Astrocyte (in vitro differentiated cells and primary cell): ENCODE measurements at regions not wholly inside any gene's neighbourhood (a gene's known extent, or its start where the extent isn't known, plus 50 kb on each side); places are given as distances from the start of the nearest gene placed in this dataset.
A peak's percentile ranks its signal among the peaks of the same experiment; 100 is the strongest.

Experiments used
- DNase-seq: peaks from one replicate; pipeline ENCODE4 v3.0.0-alpha.2; 2010; ENCODE audit warnings: low read depth
- FAIRE-seq: peaks from 2 replicates; lab custom pipeline; 2011; peaks lifted over from hg19 to GRCh38; lab: Jason Lieb, UNC
- H2AFZ ChIP-seq: 2 replicates; pipeline ENCODE4 v1.6.0; 2012; ENCODE audit warnings: low read depth, low read length, inconsistent platforms
- H3K27ac ChIP-seq: 2 replicates; pipeline ENCODE4 v1.5.1; 2011; ENCODE audit warnings: low read depth, low read length, inconsistent platforms
- H3K27me3 ChIP-seq: 2 replicates; pipeline ENCODE4 v1.6.0; 2011; ENCODE audit warnings: low read length, inconsistent platforms; ENCODE audit not compliant: insufficient read depth
- H3K36me3 ChIP-seq: 2 replicates; pipeline ENCODE4 v1.5.1; 2011; ENCODE audit warnings: low read length, inconsistent platforms; ENCODE audit not compliant: insufficient read depth
- H3K4me1 ChIP-seq: 2 replicates; pipeline ENCODE4 v1.5.1; 2011; ENCODE audit warnings: low read length, inconsistent platforms; ENCODE audit not compliant: insufficient read depth
- H3K4me2 ChIP-seq: 2 replicates; pipeline ENCODE4 v1.6.0; 2012; ENCODE audit warnings: low read length, inconsistent platforms
- H3K4me3 ChIP-seq: 2 replicates; pipeline ENCODE4 v1.5.1; 2011; ENCODE audit warnings: low read depth, mild to moderate bottlenecking, low read length, inconsistent platforms; ENCODE audit not compliant: insufficient read depth
- H3K79me2 ChIP-seq: 2 replicates; pipeline ENCODE4 v1.6.0; 2012; ENCODE audit warnings: mild to moderate bottlenecking, low read length, inconsistent platforms; ENCODE audit not compliant: insufficient read depth
- H3K9ac ChIP-seq: 2 replicates; pipeline ENCODE4 v1.6.0; 2012; ENCODE audit warnings: mild to moderate bottlenecking, low read length, inconsistent platforms
- H3K9me3 ChIP-seq: 2 replicates; pipeline ENCODE4 v1.5.1; 2012; ENCODE audit warnings: low read depth, mild to moderate bottlenecking, low read length, inconsistent platforms; ENCODE audit not compliant: insufficient read depth
- H4K20me1 ChIP-seq: 2 replicates; pipeline ENCODE4 v1.6.0; 2012; ENCODE audit warnings: low read length, inconsistent platforms; ENCODE audit not compliant: insufficient read depth
- H3K27ac Mint-ChIP-seq: one replicate; pipeline ENCODE4 v1.8.0; 2021; ENCODE audit warnings: mild to moderate bottlenecking, mixed read lengths; ENCODE audit not compliant: unreplicated experiment
- H3K27me3 Mint-ChIP-seq: one replicate; pipeline ENCODE4 v1.8.0; 2021; ENCODE audit warnings: low read depth, mixed read lengths; ENCODE audit not compliant: unreplicated experiment
- H3K36me3 Mint-ChIP-seq: one replicate; pipeline ENCODE4 v1.8.0; 2021; ENCODE audit warnings: low read depth, mixed read lengths; ENCODE audit not compliant: unreplicated experiment
- H3K4me1 Mint-ChIP-seq: one replicate; pipeline ENCODE4 v1.8.0; 2021; ENCODE audit warnings: low read depth, mixed read lengths; ENCODE audit not compliant: unreplicated experiment
- H3K4me3 Mint-ChIP-seq: one replicate; pipeline ENCODE4 v1.8.0; 2021; ENCODE audit warnings: mild to moderate bottlenecking, moderate library complexity, mixed read lengths; ENCODE audit not compliant: unreplicated experiment
- H3K9me3 Mint-ChIP-seq: one replicate; pipeline ENCODE4 v1.8.0; 2021; ENCODE audit warnings: mild to moderate bottlenecking, mixed read lengths; ENCODE audit not compliant: unreplicated experiment
- CTCF ChIP-seq: IDR thresholded peaks from 2 replicates; pipeline ENCODE4 v1.5.1; 2011; ENCODE audit warnings: low read depth, mild to moderate bottlenecking, inconsistent platforms, low read length, moderate library complexity; ENCODE audit not compliant: insufficient read depth
- EZH2 ChIP-seq: IDR thresholded peaks from 2 replicates; pipeline ENCODE4 v1.6.1; 2012; ENCODE audit warnings: mild to moderate bottlenecking, low read length, inconsistent platforms; ENCODE audit not compliant: insufficient read depth

GRCh38 chr18:22691946-22692710 is 241.0 kb upstream of the RBBP8 start:
- H3K27me3 Mint-ChIP-seq: no peaks in the 10 kb centered on the region

GRCh38 chr18:22694954-22695353 is 238.2 kb upstream of the RBBP8 start:
- Histone ChIP-seq H3K4me2 (peak overlapping the region; percentile 80), H3K9me3 (no peaks in the 10 kb centered on the region), H3K27ac (peak overlapping the region; percentile 90), H4K20me1 (no peaks in the 10 kb centered on the region), H3K79me2 (no peaks in the 10 kb centered on the region), H2AFZ (peak overlapping the region; percentile 43), H3K36me3 (no peaks in the 10 kb centered on the region), H3K4me1 (peaks cover 41% of the 10 kb centered on the region), H3K4me3 (peak overlapping the region; percentile 46), H3K27me3 (no peaks in the 10 kb centered on the region), H3K9ac (peak overlapping the region; percentile 72)
- H3K4me3 Mint-ChIP-seq: peak overlapping the region; percentile 35
- peaks cover 37% of the 10 kb centered on the region for H3K4me1 Mint-ChIP-seq
- H3K36me3 Mint-ChIP-seq: no peaks in the 10 kb centered on the region
- DNase-seq (peak; percentile 98), FAIRE-seq (peak; percentile 99)
- peak overlapping the region; percentile 96 for H3K27ac Mint-ChIP-seq
- H3K9me3 Mint-ChIP-seq: peaks cover 7% of the 10 kb centered on the region
- TF ChIP-seq CTCF: no peak
- TF ChIP-seq EZH2: no peak
- no peaks in the 10 kb centered on the region for H3K27me3 Mint-ChIP-seq

More at GRCh38 chr18:22691946-22692710, 241.0 kb upstream of the RBBP8 start:
- Histone ChIP-seq H3K9me3 (peaks cover 3% of the 10 kb centered on the region), H4K20me1 (no peaks in the 10 kb centered on the region), H3K4me1 (peaks cover 41% of the 10 kb centered on the region), H2AFZ (no peak overlapping the region), H3K27ac (peak overlapping the region; percentile 78), H3K36me3 (no peaks in the 10 kb centered on the region), H3K79me2 (no peaks in the 10 kb centered on the region), H3K9ac (peak overlapping the region; percentile 63), H3K4me3 (no peak overlapping the region), H3K27me3 (no peaks in the 10 kb centered on the region), H3K4me2 (peak overlapping the region; percentile 52)
- TF ChIP-seq CTCF (no peak), EZH2 (no peak)
- peak; percentile 97 for DNase-seq
- Mint-ChIP-seq H3K9me3 (peaks cover 4% of the 10 kb centered on the region), H3K36me3 (no peaks in the 10 kb centered on the region), H3K4me3 (no peak overlapping the region), H3K27ac (peak overlapping the region; percentile 75), H3K4me1 (peaks cover 37% of the 10 kb centered on the region)
- FAIRE-seq: peak; percentile 90

GRCh38 chr18:22695674-22696073 is 237.5 kb upstream of the RBBP8 start:
- Histone ChIP-seq H3K27ac (peak overlapping the region; percentile 90), H4K20me1 (no peaks in the 10 kb centered on the region), H3K9ac (peak overlapping the region; percentile 72), H3K36me3 (no peaks in the 10 kb centered on the region), H3K79me2 (no peaks in the 10 kb centered on the region), H2AFZ (no peak overlapping the region), H3K4me1 (peaks cover 41% of the 10 kb centered on the region), H3K4me2 (peak overlapping the region; percentile 80), H3K9me3 (no peaks in the 10 kb centered on the region), H3K4me3 (peak overlapping the region; percentile 46), H3K27me3 (no peaks in the 10 kb centered on the region)
- TF ChIP-seq EZH2 (no peak), CTCF (no peak)
- peaks cover 37% of the 10 kb centered on the region for H3K4me1 Mint-ChIP-seq
- H3K4me3 Mint-ChIP-seq: no peak overlapping the region
- FAIRE-seq (no peak), DNase-seq (no peak)
- peak overlapping the region; percentile 96 for H3K27ac Mint-ChIP-seq
- H3K36me3 Mint-ChIP-seq: no peaks in the 10 kb centered on the region
- peaks cover 7% of the 10 kb centered on the region for H3K9me3 Mint-ChIP-seq
- no peaks in the 10 kb centered on the region for H3K27me3 Mint-ChIP-seq
